ENCODE measurements at regions not wholly inside any gene's neighbourhood (a gene's known extent, or its start where the extent isn't known, plus 50 kb on each side); places are given as distances from the start of the nearest gene placed in this dataset.

- DNase-seq (ENCODE audit: low read depth in 2 of 3, low spot score in 2 of 3), result no peak
These were observed 124.7 kb upstream of the SSTR4 start for GRCh38 chr20:22910287-22910852.

GRCh38 chr20:22914291-22914690 lies 120.8 kb upstream of the SSTR4 start:
- no peak for DNase-seq (ENCODE audit: low read depth in 2 of 3, low spot score in 2 of 3)

- DNase-seq (ENCODE audit: low read depth in 2 of 3, low spot score in 2 of 3), result no peak
These were observed 119.6 kb upstream of the SSTR4 start for GRCh38 chr20:22915512-22915911.

GRCh38 chr20:22916021-22916842 lies 118.9 kb upstream of the SSTR4 start:
- no peak for DNase-seq (ENCODE audit: low read depth in 2 of 3, low spot score in 2 of 3)

GRCh38 chr20:22918286-22918983 lies 116.7 kb upstream of the SSTR4 start:
- DNase-seq (ENCODE audit: low read depth in 2 of 3, low spot score in 2 of 3), result no peak

GRCh38 chr20:22920898-22921297 lies 114.2 kb upstream of the SSTR4 start:
- no peak for DNase-seq (ENCODE audit: low read depth in 2 of 3, low spot score in 2 of 3)

- DNase-seq (ENCODE audit: low read depth in 2 of 3, low spot score in 2 of 3), result no peak
These were observed 113.3 kb upstream of the SSTR4 start for GRCh38 chr20:22921595-22922421.

GRCh38 chr20:22922987-22923386 lies 112.1 kb upstream of the SSTR4 start:
- no peak for DNase-seq (ENCODE audit: low read depth in 2 of 3, low spot score in 2 of 3)

- DNase-seq (ENCODE audit: low read depth in 2 of 3, low spot score in 2 of 3), result no peak
These were observed 110.9 kb upstream of the SSTR4 start for GRCh38 chr20:22924046-22924737.

GRCh38 chr20:22924949-22925612 lies 110.0 kb upstream of the SSTR4 start:
- DNase-seq (ENCODE audit: low read depth in 2 of 3, low spot score in 2 of 3), result no peak

GRCh38 chr20:22925613-22925983 lies 109.5 kb upstream of the SSTR4 start:
- DNase-seq (ENCODE audit: low read depth in 2 of 3, low spot score in 2 of 3), result no peak

- DNase-seq (ENCODE audit: low read depth in 2 of 3, low spot score in 2 of 3), result no peak
These were observed 107.6 kb upstream of the SSTR4 start for GRCh38 chr20:22927537-22927936.

GRCh38 chr20:22928679-22929078 lies 106.4 kb upstream of the SSTR4 start:
- DNase-seq (ENCODE audit: low read depth in 2 of 3, low spot score in 2 of 3), result no peak

GRCh38 chr20:22929661-22930060 lies 105.5 kb upstream of the SSTR4 start:
- no peak for DNase-seq (ENCODE audit: low read depth in 2 of 3, low spot score in 2 of 3)

GRCh38 chr20:22931653-22932608 lies 103.2 kb upstream of the SSTR4 start:
- no peak for DNase-seq (ENCODE audit: low read depth in 2 of 3, low spot score in 2 of 3)

- no peak for DNase-seq (ENCODE audit: low read depth in 2 of 3, low spot score in 2 of 3)
These were observed 95.9 kb upstream of the SSTR4 start for GRCh38 chr20:22939181-22939580.

GRCh38 chr20:22940350-22940749 lies 94.8 kb upstream of the SSTR4 start:
- DNase-seq (ENCODE audit: low read depth in 2 of 3, low spot score in 2 of 3), result no peak

GRCh38 chr20:22941550-22941949 lies 93.6 kb upstream of the SSTR4 start:
- no peak for DNase-seq (ENCODE audit: low read depth in 2 of 3, low spot score in 2 of 3)

GRCh38 chr20:22942742-22943141 lies 92.4 kb upstream of the SSTR4 start:
- DNase-seq (ENCODE audit: low read depth in 2 of 3, low spot score in 2 of 3), result no peak
